B cell (primary cell): ENCODE measurements at regions not wholly inside any gene's neighbourhood (a gene's known extent, or its start where the extent isn't known, plus 50 kb on each side); places are given as distances from the start of the nearest gene placed in this dataset.

ENCODE experiments used
- ATAC-seq: fragments of 200-7000 bp; cut with Tn5 transposase; one replicate; pipeline ENCODE4 v1.10.0; 2021; ENCODE audit warnings: low read depth, mild to moderate bottlenecking, moderate number of reproducible peaks, moderate library complexity
- CTCF ChIA-PET: fragments of 350-600 bp; sonication (Branson Sonifier 250); formaldehyde crosslinking; loops from one replicate; lab custom pipeline; 2021; ENCODE audit warnings: antibody characterized with exemption, inconsistent platforms; lab: Charles Lee
- POLR2A ChIA-PET: fragments of 350-600 bp; sonication (Branson Sonifier 250); formaldehyde crosslinking; loops from one replicate; lab custom pipeline; 2021; ENCODE audit warnings: antibody characterized with exemption; lab: Charles Lee
- DNase-seq: peaks from one replicate; pipeline ENCODE4 v3.0.0; 2013
- H2AFZ ChIP-seq: 2 replicates; pipeline ENCODE4 v1.6.1; 2012; ENCODE audit warnings: mild to moderate bottlenecking, low read depth, low read length; ENCODE audit not compliant: insufficient read depth, poor library complexity, severe bottlenecking
- H3K27ac ChIP-seq, 2 donors: 1 replicate in 1 of 2; 2 replicates in 1 of 2; pipeline ENCODE4 v1.5.1; 2012 to 2013; ENCODE audit warnings: low read length in 2 of 2, mild to moderate bottlenecking in 2 of 2, moderate library complexity in 1 of 2
- H3K27me3 ChIP-seq, 4 experiments: fragments of 200-600 bp in 1 of 4; sonication (generic) in 1 of 4; replicated peaks in 1 of 4; 1 replicate in 2 of 4; 2 replicates in 2 of 4; pipeline versions ENCODE4 v1.6.1 to v1.7.0; 2013 to 2016; ENCODE audit warnings: low read length in 3 of 4, mild to moderate bottlenecking in 2 of 4, mixed read lengths in 1 of 4, moderate library complexity in 1 of 4; ENCODE audit not compliant: insufficient read depth in 4 of 4, control insufficient read depth in 3 of 4; ENCODE audit errors: control extremely low read depth in 1 of 4
- H3K36me3 ChIP-seq, 2 experiments: replicated peaks in 1 of 2; 1 replicate in 1 of 2; 2 replicates in 1 of 2; pipeline versions ENCODE4 v1.6.1 to v1.7.1; 2013; ENCODE audit warnings: low read length in 1 of 2; ENCODE audit not compliant: insufficient read depth in 2 of 2, control insufficient read depth in 1 of 2; ENCODE audit errors: control extremely low read depth in 1 of 2, extremely low read depth in 1 of 2
- H3K4me1 ChIP-seq, 2 donors: fragments of 200-600 bp in 1 of 2; sonication (generic) in 1 of 2; 1 replicate in 1 of 2; 2 replicates in 1 of 2; pipeline versions ENCODE4 v1.5.1 to v1.6.1; 2013 to 2017; ENCODE audit warnings: low read length in 2 of 2; ENCODE audit not compliant: control insufficient read depth in 2 of 2, insufficient read depth in 2 of 2
- H3K4me2 ChIP-seq: replicated peaks from 2 replicates; pipeline ENCODE3; 2012; ENCODE audit warnings: mild to moderate bottlenecking, low read depth, low read length; ENCODE audit not compliant: poor library complexity, severe bottlenecking
- H3K4me3 ChIP-seq, 5 experiments: fragments of 200-600 bp in 1 of 5; sonication (generic) in 1 of 5; 1 replicate in 3 of 5; 2 replicates in 2 of 5; pipeline versions ENCODE4 v1.5.1 to v1.7.0; 2011 to 2016; ENCODE audit warnings: low read length in 4 of 5, mild to moderate bottlenecking in 4 of 5, low read depth in 2 of 5, control low read depth in 1 of 5, moderate library complexity in 1 of 5; ENCODE audit not compliant: insufficient read depth in 1 of 5; ENCODE audit errors: control extremely low read depth in 1 of 5, extremely low read depth in 1 of 5
- H3K79me2 ChIP-seq: fragments of 200-600 bp; sonication (generic); one replicate; pipeline ENCODE4 v1.6.0; 2016; ENCODE audit warnings: low read length; ENCODE audit not compliant: control insufficient read depth, insufficient read depth
- H3K9ac ChIP-seq: fragments of 200-600 bp; sonication (generic); 2 replicates; pipeline ENCODE4 v1.6.1; 2017; ENCODE audit warnings: mild to moderate bottlenecking, low read length, moderate library complexity
- H3K9me3 ChIP-seq, 3 donors: one replicate each; pipeline versions ENCODE4 v1.6.1 to v1.7.1; 2013; ENCODE audit warnings: low read length in 2 of 3; ENCODE audit not compliant: control insufficient read depth in 2 of 3, insufficient read depth in 1 of 3; ENCODE audit errors: control extremely low read depth in 1 of 3
- H4K20me1 ChIP-seq: 2 replicates; pipeline ENCODE4 v1.6.0; 2012; ENCODE audit warnings: mild to moderate bottlenecking, low read length; ENCODE audit not compliant: insufficient read depth, control insufficient read depth, poor library complexity, severe bottlenecking
- H3K27ac Mint-ChIP-seq: one replicate; pipeline ENCODE4 v1.8.0; 2021; ENCODE audit warnings: mixed read lengths
- H3K27me3 Mint-ChIP-seq: one replicate; pipeline ENCODE4 v1.8.0; 2021; ENCODE audit warnings: mixed read lengths
- H3K4me1 Mint-ChIP-seq: one replicate; pipeline ENCODE4 v1.8.0; 2021; ENCODE audit warnings: mixed read lengths
- H3K4me3 Mint-ChIP-seq: one replicate; pipeline ENCODE4 v1.8.0; 2021; ENCODE audit warnings: mixed read lengths
- H3K9me3 Mint-ChIP-seq: one replicate; pipeline ENCODE4 v1.8.0; 2022; ENCODE audit warnings: mixed read lengths; ENCODE audit not compliant: insufficient read depth
- CTCF ChIP-seq: fragments of 200-600 bp; IDR thresholded peaks from one replicate; pipeline ENCODE4 v1.8.0; 2022; ENCODE audit warnings: antibody characterized with exemption, mild to moderate bottlenecking
- EZH2 ChIP-seq: IDR thresholded peaks from 2 replicates; pipeline ENCODE4 v1.6.1; 2012; ENCODE audit warnings: borderline replicate concordance, low read depth, mild to moderate bottlenecking, moderate library complexity, low read length; ENCODE audit not compliant: insufficient read depth, poor library complexity, severe bottlenecking
- WGBS: methylation state at CpG from one replicate; pipeline ENCODE4 v1.1.5; 2013; ENCODE audit warnings: missing lambda C conversion rate; ENCODE audit not compliant: insufficient coverage; 5-methylcytosine and 5-hydroxymethylcytosine counted together
- intact Hi-C: fragments of 100-400 bp; cut with micrococcal nuclease; formaldehyde crosslinking; loops from one replicate; pipeline ENCODE4 v1.10.0; 2022

DNA sequence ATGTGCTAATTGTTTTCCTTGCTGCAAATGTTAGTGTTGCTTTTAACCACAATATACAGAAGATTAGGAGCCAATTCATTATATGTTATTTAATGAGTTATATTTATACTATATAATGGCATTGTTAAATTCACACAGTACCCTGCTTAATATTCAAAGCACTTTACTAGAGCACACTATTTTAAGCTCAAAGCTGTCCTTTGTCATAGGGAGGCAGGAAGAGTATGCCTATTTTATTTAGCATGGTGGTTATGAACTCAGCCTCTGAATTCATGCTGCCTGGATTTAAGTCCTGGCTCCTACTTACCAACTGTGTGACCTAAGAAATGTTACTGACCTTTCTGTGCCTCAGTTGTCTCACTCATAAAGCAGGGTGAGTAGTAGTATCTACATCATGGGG, 80.5 kb downstream of the FASTKD2 start:
- H3K36me3 ChIP-seq, result no peaks in the 10 kb centered on the region
- H3K79me2 ChIP-seq, result no peaks in the 10 kb centered on the region
- no peak for ATAC-seq
- H3K27ac ChIP-seq, result no peak overlapping the region
- H3K4me3 ChIP-seq, result no peak overlapping the region
- H3K4me1 Mint-ChIP-seq, result no peaks in the 10 kb centered on the region
- no peak overlapping the region for H3K4me2 ChIP-seq
- H3K4me1 ChIP-seq, result no peaks in the 10 kb centered on the region
- H2AFZ ChIP-seq, result no peak overlapping the region
- ChIA-PET POLR2A (no interaction called here), CTCF (no interaction called here)
- intact Hi-C loops, result no loop called here
- no peak overlapping the region for H3K4me3 Mint-ChIP-seq
- no peaks in the 10 kb centered on the region for H3K27me3 Mint-ChIP-seq
- no peak overlapping the region for H3K27ac Mint-ChIP-seq
- no peaks in the 10 kb centered on the region for H4K20me1 ChIP-seq
- no peak for TF ChIP-seq EZH2
- no peak for TF ChIP-seq CTCF
- DNase-seq, result no peak
- H3K9me3 ChIP-seq, result no peaks in the 10 kb centered on the region
- no peak overlapping the region for H3K9ac ChIP-seq
- H3K9me3 Mint-ChIP-seq, result no peaks in the 10 kb centered on the region
- H3K27me3 ChIP-seq, result no peaks in the 10 kb centered on the region

GRCh38 chr2:206846331-206846730, 80.9 kb downstream of the FASTKD2 start:
- no peak overlapping the region for H3K27ac Mint-ChIP-seq
- ChIA-PET CTCF (interaction anchor here (0.5 kb wide), 1 partner anchor 40 kb away, joined by 3 read pairs; no protein-coding TSS in a partner anchor), POLR2A (no interaction called here)
- WGBS, result 93% methylated on average over 3 of the region's 3 CpGs
- DNase-seq (no peak), ATAC-seq (no peak)
- Histone ChIP-seq H2AFZ (no peak overlapping the region), H3K27ac (no peak overlapping the region), H3K36me3 (no peaks in the 10 kb centered on the region), H3K9me3 (no peaks in the 10 kb centered on the region), H3K79me2 (no peaks in the 10 kb centered on the region), H4K20me1 (no peaks in the 10 kb centered on the region), H3K27me3 (no peaks in the 10 kb centered on the region), H3K4me1 (no peaks in the 10 kb centered on the region), H3K4me2 (no peak overlapping the region), H3K9ac (no peak overlapping the region), H3K4me3 (no peak overlapping the region)
- H3K27me3 Mint-ChIP-seq, result no peaks in the 10 kb centered on the region
- H3K4me1 Mint-ChIP-seq, result no peaks in the 10 kb centered on the region
- no peak for TF ChIP-seq EZH2
- TF ChIP-seq CTCF, result no peak
- intact Hi-C loops, result no loop called here
- H3K4me3 Mint-ChIP-seq, result no peak overlapping the region
- no peaks in the 10 kb centered on the region for H3K9me3 Mint-ChIP-seq
